Breast epithelium (tissue), 4 donors: ENCODE measurements at regions not wholly inside any gene's neighbourhood (a gene's known extent, or its start where the extent isn't known, plus 50 kb on each side); places are given as distances from the start of the nearest gene placed in this dataset.

Experiments
- DNase-seq, 2 donors: peaks; one replicate each; pipeline ENCODE4 v3.0.0-alpha.2; 2019; ENCODE audit warnings: low spot score in 2 of 2
- H3K27ac ChIP-seq, 2 donors: fragments of 200-600 bp; sonication (generic) in 1 of 2; one replicate each; pipeline ENCODE4 v1.5.1; 2016 to 2019; ENCODE audit warnings: mild to moderate bottlenecking in 1 of 2
- H3K27me3 ChIP-seq, 2 donors: fragments of 200-600 bp; sonication (generic) in 1 of 2; one replicate each; pipeline versions ENCODE4 v1.5.1 to v1.6.0; 2017 to 2019; ENCODE audit warnings: control low read depth in 1 of 2, mild to moderate bottlenecking in 1 of 2
- H3K36me3 ChIP-seq: fragments of 200-600 bp; one replicate; pipeline ENCODE4 v1.5.1; 2019
- H3K4me1 ChIP-seq, 2 donors: fragments of 200-600 bp; sonication (generic); one replicate each; pipeline ENCODE4 v1.5.1; 2016 to 2019; ENCODE audit warnings: control low read depth in 1 of 2
- H3K4me3 ChIP-seq, 3 donors: fragments of 200-600 bp; sonication (generic); 1 replicate in 2 of 3; 2 replicates in 1 of 3; pipeline ENCODE4 v1.5.1; 2016 to 2019; ENCODE audit warnings: mild to moderate bottlenecking in 3 of 3, moderate library complexity in 2 of 3
- H3K9me3 ChIP-seq, 2 donors: fragments of 200-600 bp; sonication (generic) in 1 of 2; one replicate each; pipeline ENCODE4 v1.5.1; 2016 to 2019; ENCODE audit warnings: control low read depth in 1 of 2
- POLR2A ChIP-seq: fragments of 450-650 bp; IDR thresholded peaks from one replicate; pipeline ENCODE4 v1.6.1; 2016; ENCODE audit warnings: antibody characterized with exemption, mild to moderate bottlenecking, moderate library complexity
- POLR2AphosphoS5 ChIP-seq, 3 donors: sonication (generic); formaldehyde crosslinking; IDR thresholded peaks; one replicate each; pipeline ENCODE4 v1.6.1; 2017; ENCODE audit warnings: antibody characterized with exemption in 3 of 3
- intact Hi-C: fragments of 100-400 bp; cut with DNase I; formaldehyde crosslinking; loops from one replicate; pipeline ENCODE4 v1.15.1; 2023; ENCODE audit warnings: low total_unique reads
- TF ChIP-seq, protein P1 (sequence below), 3 donors: fragments of 450-650 bp; IDR thresholded peaks; one replicate each; pipeline ENCODE4 v1.5.1; 2016 to 2017; ENCODE audit warnings: antibody characterized with exemption in 3 of 3, mild to moderate bottlenecking in 3 of 3, moderate library complexity in 3 of 3

DNA sequence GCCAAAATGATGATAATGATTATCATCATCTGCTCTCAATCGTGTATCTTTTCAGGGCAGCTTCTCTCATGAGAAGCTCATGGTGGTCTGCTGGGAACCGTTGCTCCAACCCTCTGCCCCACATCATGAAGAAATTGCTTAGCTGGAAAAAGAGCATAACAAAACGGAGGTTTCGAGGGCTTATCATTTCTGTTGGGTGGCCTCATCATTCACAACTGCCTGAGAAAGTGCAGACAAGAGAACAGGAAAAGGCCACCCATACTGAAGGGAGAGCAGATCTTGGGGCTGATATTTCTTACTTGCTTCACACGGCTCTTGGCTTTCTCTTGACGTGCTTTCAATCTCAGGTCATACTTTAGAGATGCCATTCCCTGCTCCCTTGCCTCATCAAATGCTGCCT, 471.6 kb downstream of the CD83 start:
- Histone ChIP-seq H3K9me3 (no peaks in the 10 kb centered on the region), H3K27me3 (no peaks in the 10 kb centered on the region), H3K4me3 (no peak overlapping the region), H3K4me1 (no peaks in the 10 kb centered on the region), H3K27ac (no peak overlapping the region), H3K36me3 (no peaks in the 10 kb centered on the region)
- intact Hi-C loops = no loop called here
- DNase-seq = no peak
- no peak for TF ChIP-seq POLR2A
- TF ChIP-seq POLR2AphosphoS5 (IDR thresholded peaks at IDR 0.05) = no peak
- TF ChIP-seq, protein P1, sequence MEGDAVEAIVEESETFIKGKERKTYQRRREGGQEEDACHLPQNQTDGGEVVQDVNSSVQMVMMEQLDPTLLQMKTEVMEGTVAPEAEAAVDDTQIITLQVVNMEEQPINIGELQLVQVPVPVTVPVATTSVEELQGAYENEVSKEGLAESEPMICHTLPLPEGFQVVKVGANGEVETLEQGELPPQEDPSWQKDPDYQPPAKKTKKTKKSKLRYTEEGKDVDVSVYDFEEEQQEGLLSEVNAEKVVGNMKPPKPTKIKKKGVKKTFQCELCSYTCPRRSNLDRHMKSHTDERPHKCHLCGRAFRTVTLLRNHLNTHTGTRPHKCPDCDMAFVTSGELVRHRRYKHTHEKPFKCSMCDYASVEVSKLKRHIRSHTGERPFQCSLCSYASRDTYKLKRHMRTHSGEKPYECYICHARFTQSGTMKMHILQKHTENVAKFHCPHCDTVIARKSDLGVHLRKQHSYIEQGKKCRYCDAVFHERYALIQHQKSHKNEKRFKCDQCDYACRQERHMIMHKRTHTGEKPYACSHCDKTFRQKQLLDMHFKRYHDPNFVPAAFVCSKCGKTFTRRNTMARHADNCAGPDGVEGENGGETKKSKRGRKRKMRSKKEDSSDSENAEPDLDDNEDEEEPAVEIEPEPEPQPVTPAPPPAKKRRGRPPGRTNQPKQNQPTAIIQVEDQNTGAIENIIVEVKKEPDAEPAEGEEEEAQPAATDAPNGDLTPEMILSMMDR (IDR thresholded peaks at IDR 0.05) = no peak

DNA sequence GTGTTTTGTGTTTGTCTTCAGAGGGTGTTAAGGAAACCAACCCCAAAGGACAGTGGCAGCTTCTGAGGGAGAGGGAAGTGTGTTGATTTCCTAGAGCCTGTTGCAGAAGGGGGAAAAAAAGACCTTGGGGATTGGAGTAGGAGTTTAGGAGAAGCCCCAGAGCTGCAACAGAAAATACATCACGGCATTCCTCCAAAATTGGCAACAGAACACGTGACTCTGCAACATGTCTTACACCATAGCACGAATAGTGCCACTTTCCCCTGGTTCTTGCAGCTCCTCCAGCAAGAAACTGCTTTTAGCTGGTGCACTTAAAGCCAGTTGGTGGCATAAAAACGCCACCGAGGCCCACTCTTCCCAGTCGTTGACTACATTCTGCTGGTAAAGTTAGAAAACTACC, 473.0 kb downstream of the CD83 start:
- intact Hi-C loops = no loop called here
- Histone ChIP-seq H3K4me3 (no peak overlapping the region), H3K27me3 (no peaks in the 10 kb centered on the region), H3K4me1 (no peaks in the 10 kb centered on the region), H3K9me3 (no peaks in the 10 kb centered on the region), H3K36me3 (no peaks in the 10 kb centered on the region), H3K27ac (no peak overlapping the region)
- TF ChIP-seq, protein P1 (IDR thresholded peaks at IDR 0.05) = no peak
- TF ChIP-seq POLR2A = no peak
- no peak for TF ChIP-seq POLR2AphosphoS5 (IDR thresholded peaks at IDR 0.05)
- no peak for DNase-seq

DNA sequence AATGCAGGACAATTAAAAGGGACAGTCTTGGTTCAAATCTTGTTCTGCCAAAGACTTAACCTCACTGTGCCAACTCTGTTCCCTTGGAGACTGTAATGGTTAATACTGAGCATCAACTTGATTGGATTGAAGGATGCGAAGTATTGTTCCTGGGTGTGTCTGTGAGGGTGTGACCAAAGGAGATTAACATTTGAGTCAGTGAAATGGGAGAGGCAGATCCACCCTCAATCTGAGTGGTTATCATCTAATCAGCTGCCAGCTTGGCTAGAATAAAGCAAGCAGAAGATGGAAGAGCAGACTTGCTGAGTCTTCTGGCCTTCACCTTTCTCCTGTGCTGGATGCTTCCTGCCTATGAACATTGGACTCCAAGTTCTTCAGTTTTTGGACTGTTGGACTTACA, 474.4 kb downstream of the CD83 start:
- DNase-seq = no peak
- no peaks in the 10 kb centered on the region for H3K27me3 ChIP-seq
- H3K4me3 ChIP-seq = no peak overlapping the region
- no peaks in the 10 kb centered on the region for H3K4me1 ChIP-seq
- H3K27ac ChIP-seq = no peak overlapping the region
- no peak for TF ChIP-seq POLR2AphosphoS5 (IDR thresholded peaks at IDR 0.05)
- TF ChIP-seq, protein P1 (IDR thresholded peaks at IDR 0.05) = no peak
- no peak for TF ChIP-seq POLR2A
- H3K9me3 ChIP-seq = peaks cover 0 to 4% of the 10 kb centered on the region in 2 donors
- intact Hi-C loops = no loop called here
- H3K36me3 ChIP-seq = no peaks in the 10 kb centered on the region

DNA sequence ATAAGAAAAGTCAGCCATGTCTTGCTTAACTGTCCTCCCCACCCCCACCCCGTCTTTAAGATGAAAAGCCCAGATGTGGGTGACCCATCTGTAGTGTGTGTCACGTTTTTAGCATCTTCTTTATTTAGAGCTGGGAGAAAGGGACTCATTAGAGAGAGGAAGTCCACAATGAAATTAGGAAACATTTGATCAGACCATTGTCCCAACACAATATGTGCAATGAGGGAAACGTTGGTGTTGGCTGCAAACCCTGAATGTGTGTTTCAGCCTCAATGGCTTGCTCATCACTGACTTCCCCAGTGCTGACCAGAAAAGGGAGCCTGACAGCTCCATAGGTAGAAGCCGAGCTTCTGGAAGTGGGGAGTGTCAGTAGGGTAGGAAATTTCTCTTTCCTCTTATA, 475.7 kb downstream of the CD83 start:
- TF ChIP-seq, protein P1 (IDR thresholded peaks at IDR 0.05) = no peak
- no peak for TF ChIP-seq POLR2AphosphoS5 (IDR thresholded peaks at IDR 0.05)
- no peak for TF ChIP-seq POLR2A
- H3K27me3 ChIP-seq = no peaks in the 10 kb centered on the region
- intact Hi-C loops = no loop called here
- H3K4me1 ChIP-seq = no peaks in the 10 kb centered on the region
- H3K9me3 ChIP-seq = peaks cover 0 to 4% of the 10 kb centered on the region in 2 donors
- H3K4me3 ChIP-seq = no peak overlapping the region
- no peak overlapping the region for H3K27ac ChIP-seq
- no peaks in the 10 kb centered on the region for H3K36me3 ChIP-seq
- DNase-seq = no peak

DNA sequence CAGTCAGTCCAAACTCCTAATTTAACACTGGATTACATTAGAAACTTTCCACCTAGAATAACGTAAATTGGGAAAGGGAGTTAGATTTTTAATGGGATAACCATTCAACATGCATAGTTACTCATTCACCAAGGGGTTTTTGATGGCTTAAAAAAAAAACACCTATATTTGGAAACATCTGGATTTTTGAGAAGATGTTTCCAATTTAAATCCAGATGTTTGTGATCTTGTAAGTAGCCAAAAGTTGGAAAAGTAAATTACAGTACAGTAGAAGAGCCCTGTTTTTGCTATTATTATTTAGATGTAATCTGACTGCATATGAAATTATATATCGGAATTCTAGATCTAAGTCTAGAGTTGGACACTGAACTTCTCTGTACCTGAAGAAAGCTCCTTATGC, 478.2 kb downstream of the CD83 start:
- DNase-seq = no peak
- TF ChIP-seq POLR2AphosphoS5 (IDR thresholded peaks at IDR 0.05) (no peak), POLR2A (no peak)
- TF ChIP-seq, protein P1 (IDR thresholded peaks at IDR 0.05) = no peak
- Histone ChIP-seq H3K9me3 (peaks cover 0 to 4% of the 10 kb centered on the region in 2 donors), H3K27ac (no peak overlapping the region), H3K27me3 (no peaks in the 10 kb centered on the region), H3K4me3 (no peak overlapping the region), H3K36me3 (no peaks in the 10 kb centered on the region), H3K4me1 (no peaks in the 10 kb centered on the region)
- intact Hi-C loops = loop anchor here (5.0 kb wide), 1 partner anchor 212 kb away; no protein-coding TSS in a partner anchor
